ENCODE measurements at regions not wholly inside any gene's neighbourhood (a gene's known extent, or its start where the extent isn't known, plus 50 kb on each side); places are given as distances from the start of the nearest gene placed in this dataset.

GRCh38 chr13:38618881-38619280 is 68.0 kb upstream of the FREM2 start:
- no peak for DNase-seq

GRCh38 chr13:38620876-38621275 is 66.0 kb upstream of the FREM2 start:
- no peak for DNase-seq

GRCh38 chr13:38624822-38625221 is 62.1 kb upstream of the FREM2 start:
- no peak for DNase-seq

DNA sequence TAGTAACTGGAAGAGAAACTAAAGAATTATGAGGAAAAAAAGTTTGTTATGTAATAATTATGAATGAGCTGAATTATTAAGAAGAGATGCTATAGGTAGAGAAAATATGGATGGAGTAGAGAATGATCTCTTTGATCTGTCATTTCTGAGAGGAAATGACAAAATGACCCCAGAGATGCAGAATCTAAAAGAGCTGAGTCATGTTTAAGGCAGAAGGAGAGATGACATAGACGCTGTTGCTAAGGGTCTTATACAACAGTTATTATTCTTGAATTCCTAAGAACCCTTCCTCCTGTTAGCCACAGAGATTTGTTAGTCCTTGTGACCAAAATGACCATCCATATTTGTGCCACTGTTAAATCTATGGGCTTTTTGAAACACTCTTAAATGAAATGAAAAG is 58.3 kb upstream of the FREM2 start:
- DNase-seq = no peak

- no peak for DNase-seq
Measured at GRCh38 chr13:38630780-38631179, 56.1 kb upstream of the FREM2 start.

GRCh38 chr13:38635030-38635429 is 51.8 kb upstream of the FREM2 start:
- no peak for DNase-seq

DNA sequence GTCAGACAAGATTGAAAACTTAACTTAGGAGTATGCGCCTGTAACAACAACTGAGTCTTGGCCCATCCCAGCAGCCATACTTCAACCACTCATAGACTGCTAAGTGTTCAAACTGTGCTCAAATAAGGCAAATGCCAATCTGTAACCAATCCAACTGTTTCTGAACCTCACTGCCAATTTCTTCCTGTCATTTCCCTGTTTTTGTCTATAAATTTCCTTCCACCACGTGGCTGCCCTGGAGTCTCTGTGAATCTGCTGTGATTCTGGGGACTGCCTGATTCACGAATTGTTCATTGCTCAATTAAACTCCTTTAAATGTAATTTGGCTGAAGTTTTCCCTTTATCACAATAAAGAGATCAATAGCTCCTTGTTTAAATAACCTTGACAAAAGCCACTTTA is 50.8 kb upstream of the FREM2 start:
- no peak for DNase-seq

GRCh38 chr13:38636761-38637160 is 50.1 kb upstream of the FREM2 start:
- DNase-seq = no peak
